ENCODE measurements at regions not wholly inside any gene's neighbourhood (a gene's known extent, or its start where the extent isn't known, plus 50 kb on each side); places are given as distances from the start of the nearest gene placed in this dataset.
A peak's percentile ranks its signal among the peaks of the same experiment; 100 is the strongest.
"Not testable (repeated sequence)": the region's sequence is repeated elsewhere in the genome, so short reads cannot be mapped to it uniquely, and the experiment has no call there.

GRCh38 chr9:63450836-63451235 is 1834.2 kb downstream of the FOXD4L5 start:
- H3K4me1 Mint-ChIP-seq (ENCODE audit: low read depth in 2 of 2); ATAC-seq; H3K27ac Mint-ChIP-seq; H3K36me3 Mint-ChIP-seq; H3K9me3 Mint-ChIP-seq; H3K27me3 Mint-ChIP-seq; H3K4me3 Mint-ChIP-seq: not testable (repeated sequence)
- peak; percentile 51 for DNase-seq (ENCODE audit: low spot score)

DNA sequence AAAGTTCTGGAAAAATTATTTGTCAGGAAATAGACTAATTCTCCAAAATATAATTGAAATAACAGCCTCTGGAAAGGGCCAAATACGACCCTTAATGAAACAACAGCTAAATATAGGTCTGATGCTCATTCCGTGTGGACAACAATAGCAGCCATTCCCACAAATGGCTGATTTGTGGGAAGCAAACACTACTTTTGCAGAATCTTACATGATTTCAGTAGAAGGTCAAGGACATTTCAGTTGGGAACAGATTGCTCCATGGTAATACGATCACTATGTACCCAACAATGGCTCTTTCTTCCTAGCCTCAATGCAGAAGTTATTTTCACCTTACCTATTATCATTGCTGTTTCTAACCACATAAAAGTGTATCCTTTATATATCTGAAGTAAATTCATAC is 1859.9 kb downstream of the FOXD4L5 start:
- not testable (repeated sequence) for H3K4me1 Mint-ChIP-seq (ENCODE audit: low read depth in 2 of 2); ATAC-seq; H3K36me3 Mint-ChIP-seq; H3K9me3 Mint-ChIP-seq; DNase-seq (ENCODE audit: low spot score); H3K27ac Mint-ChIP-seq; H3K27me3 Mint-ChIP-seq; H3K4me3 Mint-ChIP-seq

DNA sequence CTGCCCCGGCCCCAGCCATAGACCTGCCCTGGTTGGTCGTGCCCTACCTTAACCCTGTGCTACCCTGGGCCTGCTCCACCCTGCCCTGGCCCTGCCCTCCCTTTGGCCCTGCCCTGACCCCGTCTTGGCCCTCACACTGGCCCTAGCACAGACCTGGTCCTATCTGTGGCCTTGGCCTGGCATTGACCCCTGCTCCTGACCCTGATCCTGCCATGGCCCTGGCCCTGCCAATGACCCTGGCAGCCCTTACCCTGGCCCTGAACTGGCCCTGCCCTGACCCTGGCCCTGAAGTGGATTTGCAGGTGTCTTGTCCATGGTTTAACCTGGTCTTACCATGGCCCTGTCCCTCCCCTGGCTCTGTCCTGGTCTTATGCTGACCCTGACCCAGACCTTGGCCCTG is 1894.1 kb downstream of the FOXD4L5 start:
- not testable (repeated sequence) for H3K4me1 Mint-ChIP-seq (ENCODE audit: low read depth in 2 of 2); H3K4me3 Mint-ChIP-seq; H3K36me3 Mint-ChIP-seq; H3K27me3 Mint-ChIP-seq; H3K27ac Mint-ChIP-seq; ATAC-seq; H3K9me3 Mint-ChIP-seq; DNase-seq (ENCODE audit: low spot score)

- not testable (repeated sequence) for H3K27me3 Mint-ChIP-seq; H3K27ac Mint-ChIP-seq; H3K4me3 Mint-ChIP-seq; H3K4me1 Mint-ChIP-seq (ENCODE audit: low read depth in 2 of 2); ATAC-seq; H3K9me3 Mint-ChIP-seq; H3K36me3 Mint-ChIP-seq
- peak; percentile 48 for DNase-seq (ENCODE audit: low spot score)
Observed at GRCh38 chr9:63385479-63385878, 1899.5 kb downstream of the FOXD4L5 start.

DNA sequence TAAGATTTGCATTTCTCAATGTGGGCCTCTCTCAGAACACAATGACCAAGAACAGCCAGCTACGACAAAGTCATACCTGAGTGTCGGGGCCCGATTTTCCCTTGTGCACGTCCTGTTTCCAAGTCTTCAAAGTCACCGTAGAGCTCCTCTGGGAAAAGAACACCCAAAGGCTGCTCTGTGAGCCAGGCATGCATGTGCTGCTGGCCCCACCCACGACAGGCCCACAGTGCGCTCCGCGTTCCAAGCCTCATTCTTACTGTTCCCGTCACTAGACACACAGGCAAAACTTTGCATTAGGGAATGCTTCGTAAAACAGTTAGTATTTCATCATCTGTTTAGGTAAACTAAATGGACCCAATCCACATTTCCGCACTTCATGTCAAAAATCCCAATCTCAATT is 1905.1 kb downstream of the FOXD4L5 start:
- not testable (repeated sequence) for H3K4me1 Mint-ChIP-seq (ENCODE audit: low read depth in 2 of 2); ATAC-seq; H3K36me3 Mint-ChIP-seq; H3K9me3 Mint-ChIP-seq; H3K27me3 Mint-ChIP-seq; H3K4me3 Mint-ChIP-seq; H3K27ac Mint-ChIP-seq
- DNase-seq (ENCODE audit: low spot score): peak; percentile 44

GRCh38 chr9:63354219-63354618 is 1930.8 kb downstream of the FOXD4L5 start:
- H3K27ac Mint-ChIP-seq; H3K4me1 Mint-ChIP-seq (ENCODE audit: low read depth in 2 of 2); ATAC-seq; H3K9me3 Mint-ChIP-seq; DNase-seq (ENCODE audit: low spot score); H3K36me3 Mint-ChIP-seq; H3K27me3 Mint-ChIP-seq: not testable (repeated sequence)
- peak overlapping the region; percentile 65 for H3K4me3 Mint-ChIP-seq

- not testable (repeated sequence) for H3K4me1 Mint-ChIP-seq (ENCODE audit: low read depth in 2 of 2); H3K9me3 Mint-ChIP-seq; H3K4me3 Mint-ChIP-seq; ATAC-seq; DNase-seq (ENCODE audit: low spot score); H3K27me3 Mint-ChIP-seq; H3K27ac Mint-ChIP-seq; H3K36me3 Mint-ChIP-seq
Observed at GRCh38 chr9:63347347-63347746, 1937.7 kb downstream of the FOXD4L5 start.

DNA sequence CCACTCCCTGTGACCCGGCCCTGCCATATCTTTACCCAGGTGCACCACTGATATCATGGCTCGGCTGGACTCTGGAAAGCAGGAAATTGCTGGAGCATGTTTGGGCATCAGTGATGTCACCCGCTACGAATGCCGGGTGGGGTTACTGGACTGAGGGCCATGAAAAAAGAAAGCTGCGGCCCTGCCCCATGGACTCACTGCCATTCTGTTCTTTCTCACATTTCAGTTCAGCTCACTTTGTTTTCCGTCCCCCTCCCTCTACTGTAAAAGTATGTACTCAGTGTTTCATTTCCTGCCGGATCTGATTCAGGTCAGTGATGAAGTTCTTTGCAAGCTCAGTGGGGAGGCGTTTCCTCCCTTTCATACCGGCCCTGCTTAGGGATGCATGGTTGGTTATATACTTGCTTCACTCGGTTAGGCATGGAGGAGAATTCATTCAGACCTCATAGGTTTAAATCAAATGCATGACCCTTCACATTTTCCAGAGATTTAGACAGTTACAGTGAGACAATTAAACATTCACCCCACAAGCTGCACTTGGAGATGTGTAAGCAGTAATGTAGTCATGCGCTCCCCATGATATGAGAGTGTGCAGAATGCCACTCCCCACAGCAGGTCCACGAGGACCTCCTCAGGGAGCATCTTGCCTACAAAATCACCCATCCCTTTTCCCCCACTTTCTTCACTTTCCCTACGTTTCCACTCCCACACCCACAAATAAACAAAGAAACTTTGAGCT is 1938.5 kb downstream of the FOXD4L5 start:
- H3K36me3 Mint-ChIP-seq; ATAC-seq; H3K27me3 Mint-ChIP-seq; H3K9me3 Mint-ChIP-seq; H3K4me1 Mint-ChIP-seq (ENCODE audit: low read depth in 2 of 2): not testable (repeated sequence)
- DNase-seq (ENCODE audit: low spot score): peak; percentile 59
- H3K27ac Mint-ChIP-seq: peak overlapping the region; percentile 36 to 44
- H3K4me3 Mint-ChIP-seq: peak overlapping the region; percentile 47

DNA sequence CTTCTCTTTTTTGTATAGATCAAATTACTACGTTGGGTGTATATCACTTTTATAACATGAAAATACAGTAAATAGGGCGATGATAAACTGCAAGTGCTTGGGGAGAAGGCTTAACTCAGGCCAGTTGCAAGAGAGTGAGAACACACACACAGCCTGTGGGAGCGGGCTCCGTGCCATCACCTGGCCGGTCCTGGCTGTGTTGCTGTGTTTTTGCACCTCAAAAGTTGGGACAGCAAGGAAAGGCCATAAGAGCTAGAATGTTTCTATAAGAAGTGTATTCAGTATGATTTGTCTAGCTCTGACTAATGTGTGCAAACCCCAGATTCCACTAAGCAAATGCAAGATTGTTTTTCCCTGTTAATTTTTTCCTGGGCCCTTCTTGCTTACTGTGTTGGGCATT is 1940.6 kb downstream of the FOXD4L5 start:
- ATAC-seq; H3K4me3 Mint-ChIP-seq; H3K27ac Mint-ChIP-seq; H3K9me3 Mint-ChIP-seq; H3K36me3 Mint-ChIP-seq; H3K4me1 Mint-ChIP-seq (ENCODE audit: low read depth in 2 of 2); DNase-seq (ENCODE audit: low spot score); H3K27me3 Mint-ChIP-seq: not testable (repeated sequence)

- not testable (repeated sequence) for H3K9me3 Mint-ChIP-seq; H3K27me3 Mint-ChIP-seq; DNase-seq (ENCODE audit: low spot score); ATAC-seq; H3K27ac Mint-ChIP-seq; H3K4me3 Mint-ChIP-seq; H3K36me3 Mint-ChIP-seq
- H3K4me1 Mint-ChIP-seq (ENCODE audit: low read depth in 2 of 2): peaks cover 12 to 14% of the 10 kb centered on the region in 2 donors
Observed at GRCh38 chr9:63342528-63342927, 1942.5 kb downstream of the FOXD4L5 start.

GRCh38 chr9:63337899-63338604 is 1947.0 kb downstream of the FOXD4L5 start:
- not testable (repeated sequence) for H3K36me3 Mint-ChIP-seq; ATAC-seq; H3K27me3 Mint-ChIP-seq; H3K9me3 Mint-ChIP-seq; DNase-seq (ENCODE audit: low spot score); H3K4me1 Mint-ChIP-seq (ENCODE audit: low read depth in 2 of 2)
- peak overlapping the region in 1 of 2 donors; percentile 70 for H3K27ac Mint-ChIP-seq
- H3K4me3 Mint-ChIP-seq: peak overlapping the region; percentile 30

DNA sequence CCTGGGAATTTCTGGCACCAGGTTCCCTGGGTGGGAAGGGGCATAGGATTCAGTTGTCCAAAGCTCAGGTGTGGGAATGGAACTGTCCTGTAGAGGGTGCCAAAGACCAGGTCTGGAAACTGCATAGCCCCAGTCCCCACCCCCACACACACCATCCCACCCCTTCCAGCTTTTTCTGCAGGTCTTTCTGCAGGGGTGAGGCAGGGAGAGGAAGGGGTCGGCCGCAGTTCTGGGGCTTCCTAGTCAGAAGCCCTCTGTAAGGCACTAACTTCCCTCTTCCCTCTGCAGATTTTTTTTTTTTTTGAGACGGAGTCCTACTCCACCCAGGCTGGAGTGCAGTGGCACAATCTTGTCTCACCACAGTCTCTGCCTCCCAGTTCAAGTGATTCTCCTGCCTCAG is 1949.7 kb downstream of the FOXD4L5 start:
- H3K9me3 Mint-ChIP-seq; H3K4me3 Mint-ChIP-seq; H3K27ac Mint-ChIP-seq; ATAC-seq; H3K36me3 Mint-ChIP-seq; H3K27me3 Mint-ChIP-seq; H3K4me1 Mint-ChIP-seq (ENCODE audit: low read depth in 2 of 2); DNase-seq (ENCODE audit: low spot score): not testable (repeated sequence)

DNA sequence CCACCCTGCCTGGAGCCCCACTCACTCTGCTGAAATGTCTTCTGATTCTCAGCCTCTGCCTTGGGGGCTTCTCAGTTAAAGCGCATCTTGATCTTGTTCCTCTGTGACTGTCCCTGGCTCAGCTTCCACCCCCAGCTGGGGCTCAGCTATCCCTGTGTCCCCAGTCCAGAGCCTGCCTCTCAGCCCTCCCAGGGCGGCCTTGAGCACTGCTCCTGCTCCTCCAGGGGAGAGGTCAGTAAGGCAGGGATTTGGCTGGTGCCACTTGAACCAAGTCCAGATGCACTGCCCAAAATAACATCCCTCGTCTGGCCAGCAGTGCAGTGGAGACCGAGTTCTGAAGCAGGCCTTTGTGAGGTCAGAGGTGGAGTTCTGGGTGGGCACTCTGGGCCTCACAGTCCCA is 1950.8 kb downstream of the FOXD4L5 start:
- not testable (repeated sequence) for DNase-seq (ENCODE audit: low spot score); ATAC-seq; H3K36me3 Mint-ChIP-seq; H3K27ac Mint-ChIP-seq; H3K9me3 Mint-ChIP-seq; H3K27me3 Mint-ChIP-seq; H3K4me1 Mint-ChIP-seq (ENCODE audit: low read depth in 2 of 2); H3K4me3 Mint-ChIP-seq

- not testable (repeated sequence) for H3K9me3 Mint-ChIP-seq; ATAC-seq; DNase-seq (ENCODE audit: low spot score); H3K27ac Mint-ChIP-seq; H3K36me3 Mint-ChIP-seq; H3K4me1 Mint-ChIP-seq (ENCODE audit: low read depth in 2 of 2); H3K4me3 Mint-ChIP-seq; H3K27me3 Mint-ChIP-seq
Observed at GRCh38 chr9:63333083-63333482, 1951.9 kb downstream of the FOXD4L5 start.

Data from natural killer cell treated with Interleukin-12 subunit alpha and Interleukin-12 subunit beta and Interleukin-15 and Interleukin-18, amount 100 ng/mL, for 72 hours (primary cell).